Neutrophil (primary cell): ENCODE measurements at regions not wholly inside any gene's neighbourhood (a gene's known extent, or its start where the extent isn't known, plus 50 kb on each side); places are given as distances from the start of the nearest gene placed in this dataset.

Experiments
- H3K27ac ChIP-seq: fragments of 200-600 bp; sonication (generic); 2 replicates; pipeline ENCODE4 v1.5.1; 2016; ENCODE audit warnings: mild to moderate bottlenecking, moderate library complexity
- H3K27me3 ChIP-seq: fragments of 200-600 bp; sonication (generic); 2 replicates; pipeline ENCODE4 v1.6.0; 2016; ENCODE audit warnings: mild to moderate bottlenecking
- H3K36me3 ChIP-seq: fragments of 200-600 bp; sonication (generic); 2 replicates; pipeline ENCODE4 v1.5.1; 2017
- H3K4me1 ChIP-seq, 2 experiments: fragments of 200-600 bp in 1 of 2; sonication (generic) in 1 of 2; 1 replicate in 1 of 2; 2 replicates in 1 of 2; pipeline versions ENCODE4 v1.5.1 to v1.6.1; 2013 to 2016; ENCODE audit warnings: low read depth in 1 of 2, low read length in 1 of 2, mild to moderate bottlenecking in 1 of 2, moderate library complexity in 1 of 2; ENCODE audit not compliant: control insufficient read depth in 1 of 2, insufficient read depth in 1 of 2
- H3K4me3 ChIP-seq, 2 experiments: fragments of 200-600 bp in 1 of 2; sonication (generic) in 1 of 2; 1 replicate in 1 of 2; 2 replicates in 1 of 2; pipeline ENCODE4 v1.5.1; 2013 to 2016; ENCODE audit warnings: low read depth in 1 of 2, low read length in 1 of 2, mild to moderate bottlenecking in 1 of 2, moderate library complexity in 1 of 2
- H3K9me3 ChIP-seq: fragments of 200-600 bp; sonication (generic); 2 replicates; pipeline ENCODE4 v1.5.1; 2016
- TF ChIP-seq, protein P1 (sequence below): fragments of 200-600 bp; sonication (generic); IDR thresholded peaks from 2 replicates; pipeline ENCODE4 v1.5.1; 2016; ENCODE audit warnings: antibody characterized with exemption

GRCh38 chr3:73719861-73720260, 95.1 kb upstream of the PDZRN3 start:
- Histone ChIP-seq H3K9me3 (peaks cover 4% of the 10 kb centered on the region), H3K4me1 (no peaks in the 10 kb centered on the region)

GRCh38 chr3:73719413-73719851, 94.7 kb upstream of the PDZRN3 start:
- TF ChIP-seq, protein P1, sequence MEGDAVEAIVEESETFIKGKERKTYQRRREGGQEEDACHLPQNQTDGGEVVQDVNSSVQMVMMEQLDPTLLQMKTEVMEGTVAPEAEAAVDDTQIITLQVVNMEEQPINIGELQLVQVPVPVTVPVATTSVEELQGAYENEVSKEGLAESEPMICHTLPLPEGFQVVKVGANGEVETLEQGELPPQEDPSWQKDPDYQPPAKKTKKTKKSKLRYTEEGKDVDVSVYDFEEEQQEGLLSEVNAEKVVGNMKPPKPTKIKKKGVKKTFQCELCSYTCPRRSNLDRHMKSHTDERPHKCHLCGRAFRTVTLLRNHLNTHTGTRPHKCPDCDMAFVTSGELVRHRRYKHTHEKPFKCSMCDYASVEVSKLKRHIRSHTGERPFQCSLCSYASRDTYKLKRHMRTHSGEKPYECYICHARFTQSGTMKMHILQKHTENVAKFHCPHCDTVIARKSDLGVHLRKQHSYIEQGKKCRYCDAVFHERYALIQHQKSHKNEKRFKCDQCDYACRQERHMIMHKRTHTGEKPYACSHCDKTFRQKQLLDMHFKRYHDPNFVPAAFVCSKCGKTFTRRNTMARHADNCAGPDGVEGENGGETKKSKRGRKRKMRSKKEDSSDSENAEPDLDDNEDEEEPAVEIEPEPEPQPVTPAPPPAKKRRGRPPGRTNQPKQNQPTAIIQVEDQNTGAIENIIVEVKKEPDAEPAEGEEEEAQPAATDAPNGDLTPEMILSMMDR = no peak
- H3K27ac ChIP-seq = no peak overlapping the region

More at GRCh38 chr3:73719861-73720260, 95.1 kb upstream of the PDZRN3 start:
- Histone ChIP-seq H3K36me3 (no peaks in the 10 kb centered on the region), H3K27ac (no peak overlapping the region), H3K4me3 (no peak overlapping the region), H3K27me3 (no peaks in the 10 kb centered on the region)
- TF ChIP-seq, protein P1 = no peak

DNA sequence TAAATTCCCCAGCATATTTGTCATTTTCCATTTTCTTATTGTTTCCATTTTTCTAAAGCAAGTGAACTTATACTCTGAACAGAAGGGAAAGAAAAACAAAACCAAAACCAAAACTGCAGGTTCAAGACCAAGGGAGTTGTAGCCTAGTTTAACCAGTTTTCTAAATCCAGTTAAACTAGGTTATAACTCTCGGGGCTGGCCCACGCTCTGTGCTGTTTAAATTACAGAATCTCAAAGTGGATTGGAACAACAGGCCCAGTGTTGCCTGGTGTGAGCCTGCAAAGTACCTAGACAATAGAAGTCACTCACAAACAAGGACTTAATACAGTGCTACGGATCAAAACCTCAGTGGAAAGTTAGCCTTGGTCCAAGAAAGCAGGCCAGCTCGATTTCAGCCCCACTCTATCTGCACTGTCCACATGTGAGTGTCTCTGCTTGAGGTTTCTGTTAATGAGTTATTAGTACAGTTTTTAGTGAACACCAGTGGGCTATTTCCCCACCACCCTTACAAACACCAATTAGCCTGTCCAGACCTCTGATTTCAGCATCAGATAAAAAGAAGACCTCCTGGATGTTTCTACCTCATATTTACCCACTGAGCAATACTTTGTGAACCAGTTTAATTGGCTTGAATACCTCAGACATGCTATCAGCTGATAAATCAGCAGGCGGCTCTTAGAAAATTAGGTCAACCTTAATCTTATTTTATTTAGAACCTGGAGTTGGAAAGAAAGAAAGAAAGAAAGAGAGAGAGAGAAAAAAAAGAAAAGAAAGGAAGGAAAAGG, 93.8 kb upstream of the PDZRN3 start:
- peaks cover 4% of the 10 kb centered on the region for H3K9me3 ChIP-seq
- no peaks in the 10 kb centered on the region for H3K4me1 ChIP-seq
- no peak overlapping the region for H3K27ac ChIP-seq
- H3K27me3 ChIP-seq = no peaks in the 10 kb centered on the region
- TF ChIP-seq, protein P1 = no peak
- no peaks in the 10 kb centered on the region for H3K36me3 ChIP-seq
- H3K4me3 ChIP-seq = no peak overlapping the region

More at GRCh38 chr3:73719413-73719851, 94.7 kb upstream of the PDZRN3 start:
- no peaks in the 10 kb centered on the region for H3K27me3 ChIP-seq
- no peak overlapping the region for H3K4me3 ChIP-seq
- peaks cover 4% of the 10 kb centered on the region for H3K9me3 ChIP-seq
- H3K36me3 ChIP-seq = no peaks in the 10 kb centered on the region
- no peaks in the 10 kb centered on the region for H3K4me1 ChIP-seq

DNA sequence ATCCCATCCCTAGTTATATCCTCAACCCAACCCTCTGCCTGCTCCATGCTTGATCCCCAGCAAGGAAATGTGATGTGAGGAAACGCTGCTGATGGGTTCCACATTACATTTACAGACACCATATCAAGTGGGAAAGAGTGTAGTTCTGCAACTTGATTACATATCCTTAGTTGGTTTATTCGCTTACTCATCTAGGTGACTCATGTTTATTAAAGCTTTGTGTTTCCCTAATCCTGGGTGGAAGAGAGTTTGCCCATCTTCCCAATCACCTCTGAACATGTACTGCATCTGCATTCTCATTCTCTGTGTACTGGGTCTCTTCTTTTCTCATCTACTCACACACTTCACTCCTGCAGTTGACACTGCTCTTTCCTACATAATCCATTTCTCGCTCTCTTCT, 91.7 kb upstream of the PDZRN3 start:
- Histone ChIP-seq H3K9me3 (peaks cover 4% of the 10 kb centered on the region), H3K4me1 (no peaks in the 10 kb centered on the region), H3K27ac (no peak overlapping the region), H3K36me3 (no peaks in the 10 kb centered on the region), H3K4me3 (no peak overlapping the region), H3K27me3 (no peaks in the 10 kb centered on the region)
- TF ChIP-seq, protein P1 = no peak

GRCh38 chr3:73710340-73710739, 85.6 kb upstream of the PDZRN3 start:
- Histone ChIP-seq H3K4me3 (no peak overlapping the region), H3K36me3 (no peaks in the 10 kb centered on the region), H3K27me3 (no peaks in the 10 kb centered on the region), H3K4me1 (no peaks in the 10 kb centered on the region), H3K9me3 (no peaks in the 10 kb centered on the region), H3K27ac (no peak overlapping the region)
- TF ChIP-seq, protein P1 = no peak
